OCI-LY1 (cell line): ENCODE measurements at regions not wholly inside any gene's neighbourhood (a gene's known extent, or its start where the extent isn't known, plus 50 kb on each side); places are given as distances from the start of the nearest gene placed in this dataset.

Experiments
- CTCF ChIP-seq: fragments of 200-600 bp; sonication (generic), shearing (Covaris generic); IDR thresholded peaks from 2 replicates; pipeline ENCODE4 v1.5.1; 2017; ENCODE audit warnings: mild to moderate bottlenecking, antibody characterized with exemption, low read length, moderate library complexity, mixed read lengths
- EZH2 ChIP-seq: fragments of 200-600 bp; sonication (generic), shearing (Covaris generic); IDR thresholded peaks from 2 replicates; pipeline ENCODE4 v1.8.0; 2017; ENCODE audit warnings: borderline replicate concordance, mixed run types, mild to moderate bottlenecking, antibody characterized with exemption, low read length, moderate library complexity, mixed read lengths

GRCh38 chr2:17000184-17000482 lies 334.5 kb upstream of the CYRIA start:
- TF ChIP-seq CTCF (no peak), EZH2 (no peak)
